Upper lobe of left lung (tissue), 4 donors: ENCODE measurements at regions not wholly inside any gene's neighbourhood (a gene's known extent, or its start where the extent isn't known, plus 50 kb on each side); places are given as distances from the start of the nearest gene placed in this dataset.

ENCODE experiments used
- CTCF ChIP-seq, 6 experiments: fragments of 450-650 bp in 4 of 6; fragments of 200-600 bp in 2 of 6; sonication (generic) in 2 of 6; IDR thresholded peaks; one replicate each; pipeline ENCODE4 v1.5.1; 2016 to 2019; ENCODE audit warnings: antibody characterized with exemption in 6 of 6
- EP300 ChIP-seq, 4 donors: sonication (generic); formaldehyde crosslinking; IDR thresholded peaks; one replicate each; pipeline ENCODE4 v1.5.1; 2017; ENCODE audit warnings: antibody characterized with exemption in 4 of 4, control low read depth in 2 of 4
- POLR2A ChIP-seq, 4 donors: fragments of 450-650 bp; IDR thresholded peaks; one replicate each; pipeline ENCODE4 v1.5.1; 2016 to 2017; ENCODE audit warnings: antibody characterized with exemption in 4 of 4, mild to moderate bottlenecking in 2 of 4
- POLR2AphosphoS5 ChIP-seq, 2 donors: sonication (generic); formaldehyde crosslinking; IDR thresholded peaks; one replicate each; pipeline ENCODE4 v1.5.1; 2017; ENCODE audit warnings: antibody characterized with exemption in 2 of 2

GRCh38 chr12:75701859-75702258 lies 190.4 kb upstream of the KRR1 start:
- TF ChIP-seq CTCF (IDR thresholded peaks at IDR 0.05) (no peak), POLR2A (IDR thresholded peaks at IDR 0.05) (no peak), POLR2AphosphoS5 (IDR thresholded peaks at IDR 0.05) (no peak), EP300 (IDR thresholded peaks at IDR 0.05) (no peak)
